Left ventricle myocardium inferior (tissue), 1 donor: ENCODE measurements at regions not wholly inside any gene's neighbourhood (a gene's known extent, or its start where the extent isn't known, plus 50 kb on each side); places are given as distances from the start of the nearest gene placed in this dataset.

Experiments used
- DNase-seq: peaks from one replicate; pipeline ENCODE4 v3.0.0-alpha.2; 2020
- H3K27ac ChIP-seq: fragments of 200-600 bp; replicated peaks from 2 replicates; pipeline ENCODE4 v1.8.0; 2021
- H3K27me3 ChIP-seq: fragments of 200-600 bp; 2 replicates; pipeline ENCODE4 v1.8.0; 2021; ENCODE audit warnings: low read depth
- H3K36me3 ChIP-seq: fragments of 200-600 bp; 2 replicates; pipeline ENCODE4 v1.8.0; 2021
- H3K4me1 ChIP-seq: fragments of 200-600 bp; 2 replicates; pipeline ENCODE4 v1.8.0; 2021
- H3K4me3 ChIP-seq: fragments of 200-600 bp; 2 replicates; pipeline ENCODE4 v1.8.0; 2021; ENCODE audit warnings: mild to moderate bottlenecking, moderate library complexity
- H3K9me3 ChIP-seq: fragments of 200-600 bp; replicated peaks from 2 replicates; pipeline ENCODE4 v1.8.0; 2021
- intact Hi-C: fragments of 100-400 bp; cut with micrococcal nuclease; formaldehyde crosslinking; loops from one replicate; pipeline ENCODE4 v1.11.0; 2022
- TF ChIP-seq, protein P1 (sequence below): fragments of 200-600 bp; IDR thresholded peaks from 2 replicates; pipeline ENCODE4 v1.8.0; 2021; ENCODE audit warnings: antibody characterized with exemption, mild to moderate bottlenecking, borderline replicate concordance
- donor health status: DM: no; HTN: yes; CAD: no; lungs with severe emphysema.

GRCh38 chr1:219726480-219727272, 113.8 kb upstream of the ZC3H11B start:
- no peak overlapping the region for H3K4me3 ChIP-seq
- H3K27ac ChIP-seq = no peak overlapping the region
- no peak for DNase-seq
- H3K36me3 ChIP-seq = no peaks in the 10 kb centered on the region
- H3K27me3 ChIP-seq = no peaks in the 10 kb centered on the region
- no peaks in the 10 kb centered on the region for H3K4me1 ChIP-seq
- TF ChIP-seq, protein P1, sequence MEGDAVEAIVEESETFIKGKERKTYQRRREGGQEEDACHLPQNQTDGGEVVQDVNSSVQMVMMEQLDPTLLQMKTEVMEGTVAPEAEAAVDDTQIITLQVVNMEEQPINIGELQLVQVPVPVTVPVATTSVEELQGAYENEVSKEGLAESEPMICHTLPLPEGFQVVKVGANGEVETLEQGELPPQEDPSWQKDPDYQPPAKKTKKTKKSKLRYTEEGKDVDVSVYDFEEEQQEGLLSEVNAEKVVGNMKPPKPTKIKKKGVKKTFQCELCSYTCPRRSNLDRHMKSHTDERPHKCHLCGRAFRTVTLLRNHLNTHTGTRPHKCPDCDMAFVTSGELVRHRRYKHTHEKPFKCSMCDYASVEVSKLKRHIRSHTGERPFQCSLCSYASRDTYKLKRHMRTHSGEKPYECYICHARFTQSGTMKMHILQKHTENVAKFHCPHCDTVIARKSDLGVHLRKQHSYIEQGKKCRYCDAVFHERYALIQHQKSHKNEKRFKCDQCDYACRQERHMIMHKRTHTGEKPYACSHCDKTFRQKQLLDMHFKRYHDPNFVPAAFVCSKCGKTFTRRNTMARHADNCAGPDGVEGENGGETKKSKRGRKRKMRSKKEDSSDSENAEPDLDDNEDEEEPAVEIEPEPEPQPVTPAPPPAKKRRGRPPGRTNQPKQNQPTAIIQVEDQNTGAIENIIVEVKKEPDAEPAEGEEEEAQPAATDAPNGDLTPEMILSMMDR = no peak
- H3K9me3 ChIP-seq = peaks cover 42% of the 10 kb centered on the region
- intact Hi-C loops = no loop called here

GRCh38 chr1:219724440-219724839, 111.5 kb upstream of the ZC3H11B start:
- TF ChIP-seq, protein P1 = no peak
- H3K4me3 ChIP-seq = no peak overlapping the region
- H3K36me3 ChIP-seq = no peaks in the 10 kb centered on the region
- no peaks in the 10 kb centered on the region for H3K4me1 ChIP-seq
- H3K27me3 ChIP-seq = no peaks in the 10 kb centered on the region
- intact Hi-C loops = no loop called here
- H3K9me3 ChIP-seq = peaks cover 42% of the 10 kb centered on the region
- H3K27ac ChIP-seq = no peak overlapping the region
- DNase-seq = no peak

DNA sequence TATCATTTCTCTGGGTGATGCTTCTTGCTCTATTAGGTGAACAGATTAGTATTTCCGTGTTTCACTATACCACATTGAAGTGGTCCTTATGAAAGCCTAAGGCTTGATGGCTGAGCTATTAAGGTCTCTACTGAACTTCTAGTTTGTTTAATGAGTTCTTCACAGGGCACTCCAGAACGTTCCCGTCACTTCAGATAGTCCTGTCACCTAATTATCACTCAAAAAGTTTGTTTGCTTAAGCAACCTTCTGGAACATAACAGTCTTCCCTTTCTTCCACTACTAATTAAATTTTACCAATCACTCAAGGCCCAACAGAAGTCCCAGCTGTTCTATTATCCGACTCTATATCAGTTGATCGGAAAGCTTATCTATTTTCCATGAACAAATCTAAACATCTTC, 104.6 kb upstream of the ZC3H11B start:
- DNase-seq = no peak
- Histone ChIP-seq H3K4me1 (peaks cover 9% of the 10 kb centered on the region), H3K4me3 (no peak overlapping the region), H3K27me3 (no peaks in the 10 kb centered on the region), H3K27ac (no peak overlapping the region), H3K9me3 (no peaks in the 10 kb centered on the region), H3K36me3 (no peaks in the 10 kb centered on the region)
- intact Hi-C loops = no loop called here
- TF ChIP-seq, protein P1 = no peak

GRCh38 chr1:219716611-219717114, 103.8 kb upstream of the ZC3H11B start:
- Histone ChIP-seq H3K4me1 (peaks cover 18% of the 10 kb centered on the region), H3K27me3 (no peaks in the 10 kb centered on the region), H3K36me3 (no peaks in the 10 kb centered on the region), H3K27ac (no peak overlapping the region), H3K4me3 (no peak overlapping the region), H3K9me3 (no peaks in the 10 kb centered on the region)
- DNase-seq = no peak
- TF ChIP-seq, protein P1 = no peak
- intact Hi-C loops = no loop called here

DNA sequence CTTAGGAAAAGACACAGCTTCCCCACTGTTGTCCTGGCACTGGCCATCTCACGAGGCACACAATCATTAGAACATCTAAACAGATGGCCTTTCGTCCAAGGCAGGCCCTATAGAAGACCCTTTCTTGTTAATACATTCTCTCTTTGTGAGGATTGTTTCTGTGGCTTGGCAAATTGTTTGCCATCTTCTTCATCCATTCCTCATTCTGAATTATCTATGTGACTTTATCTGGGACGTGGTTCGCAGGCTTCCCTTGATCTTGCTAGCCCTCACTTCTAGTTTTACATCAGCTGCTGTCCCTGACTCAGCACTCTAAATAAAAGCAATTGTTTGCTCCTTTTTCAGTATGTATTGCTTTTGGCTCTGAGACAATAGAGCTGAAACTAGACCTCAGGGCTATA, 101.1 kb upstream of the ZC3H11B start:
- Histone ChIP-seq H3K27me3 (no peaks in the 10 kb centered on the region), H3K9me3 (no peaks in the 10 kb centered on the region), H3K36me3 (no peaks in the 10 kb centered on the region), H3K4me3 (no peak overlapping the region), H3K27ac (no peak overlapping the region), H3K4me1 (peaks cover 19% of the 10 kb centered on the region)
- TF ChIP-seq, protein P1 = no peak
- no peak for DNase-seq
- intact Hi-C loops = no loop called here
